Smooth muscle cell (in vitro differentiated cells): ENCODE measurements at regions not wholly inside any gene's neighbourhood (a gene's known extent, or its start where the extent isn't known, plus 50 kb on each side); places are given as distances from the start of the nearest gene placed in this dataset.

ENCODE experiments used
- DNase-seq: peaks from one replicate; lab custom pipeline; 2025; ENCODE audit not compliant: unreplicated experiment; lab: John Stamatoyannopoulos, UW
- H2AFZ ChIP-seq: fragments of 200-600 bp; sonication (generic); 2 replicates; pipeline ENCODE4 v1.6.0; 2016; ENCODE audit warnings: antibody characterized with exemption, low read depth, mild to moderate bottlenecking
- H3F3A ChIP-seq: fragments of 200-600 bp; sonication (generic); 2 replicates; pipeline ENCODE4 v1.6.0; 2017; ENCODE audit warnings: antibody characterized with exemption, low read depth
- H3K27ac ChIP-seq: fragments of 200-600 bp; sonication (generic); 2 replicates; pipeline ENCODE4 v1.5.1; 2016; ENCODE audit warnings: low read depth, mild to moderate bottlenecking
- H3K27me3 ChIP-seq: fragments of 200-600 bp; sonication (generic); 2 replicates; pipeline ENCODE4 v1.6.1; 2016; ENCODE audit warnings: low read depth, mild to moderate bottlenecking
- H3K36me3 ChIP-seq: fragments of 200-600 bp; sonication (generic); 2 replicates; pipeline ENCODE4 v1.5.1; 2016; ENCODE audit warnings: low read depth
- H3K4me1 ChIP-seq: fragments of 200-600 bp; sonication (generic); 2 replicates; pipeline ENCODE4 v1.5.1; 2016; ENCODE audit warnings: low read depth
- H3K4me2 ChIP-seq: fragments of 200-600 bp; sonication (generic); 2 replicates; pipeline ENCODE4 v1.6.0; 2016; ENCODE audit warnings: mild to moderate bottlenecking
- H3K4me3 ChIP-seq: fragments of 200-600 bp; sonication (generic); 2 replicates; pipeline ENCODE4 v1.5.1; 2016; ENCODE audit warnings: mild to moderate bottlenecking
- H3K79me2 ChIP-seq: fragments of 200-600 bp; sonication (generic); 2 replicates; pipeline ENCODE4 v1.6.0; 2016; ENCODE audit warnings: low read depth, mild to moderate bottlenecking
- H3K9ac ChIP-seq: fragments of 200-600 bp; sonication (generic); 2 replicates; pipeline ENCODE4 v1.6.0; 2016; ENCODE audit warnings: low read depth
- H3K9me3 ChIP-seq: fragments of 200-600 bp; sonication (generic); replicated peaks from 2 replicates; pipeline ENCODE4 v1.5.1; 2016; ENCODE audit warnings: low read depth
- H4K20me1 ChIP-seq: fragments of 200-600 bp; sonication (generic); 2 replicates; pipeline ENCODE4 v1.6.0; 2016; ENCODE audit warnings: low read depth
- WGBS: methylation state at CpG from one replicate; pipeline ENCODE4 v1.1.7; 2016; ENCODE audit warnings: low lambda C conversion rate; 5-methylcytosine and 5-hydroxymethylcytosine counted together
- TF ChIP-seq, protein P1 (sequence below): fragments of 200-600 bp; sonication (generic); IDR thresholded peaks from 2 replicates; pipeline ENCODE4 v1.5.1; 2017; ENCODE audit warnings: borderline replicate concordance, mild to moderate bottlenecking, antibody characterized with exemption; ENCODE audit not compliant: insufficient read depth, poor library complexity, severe bottlenecking

DNA sequence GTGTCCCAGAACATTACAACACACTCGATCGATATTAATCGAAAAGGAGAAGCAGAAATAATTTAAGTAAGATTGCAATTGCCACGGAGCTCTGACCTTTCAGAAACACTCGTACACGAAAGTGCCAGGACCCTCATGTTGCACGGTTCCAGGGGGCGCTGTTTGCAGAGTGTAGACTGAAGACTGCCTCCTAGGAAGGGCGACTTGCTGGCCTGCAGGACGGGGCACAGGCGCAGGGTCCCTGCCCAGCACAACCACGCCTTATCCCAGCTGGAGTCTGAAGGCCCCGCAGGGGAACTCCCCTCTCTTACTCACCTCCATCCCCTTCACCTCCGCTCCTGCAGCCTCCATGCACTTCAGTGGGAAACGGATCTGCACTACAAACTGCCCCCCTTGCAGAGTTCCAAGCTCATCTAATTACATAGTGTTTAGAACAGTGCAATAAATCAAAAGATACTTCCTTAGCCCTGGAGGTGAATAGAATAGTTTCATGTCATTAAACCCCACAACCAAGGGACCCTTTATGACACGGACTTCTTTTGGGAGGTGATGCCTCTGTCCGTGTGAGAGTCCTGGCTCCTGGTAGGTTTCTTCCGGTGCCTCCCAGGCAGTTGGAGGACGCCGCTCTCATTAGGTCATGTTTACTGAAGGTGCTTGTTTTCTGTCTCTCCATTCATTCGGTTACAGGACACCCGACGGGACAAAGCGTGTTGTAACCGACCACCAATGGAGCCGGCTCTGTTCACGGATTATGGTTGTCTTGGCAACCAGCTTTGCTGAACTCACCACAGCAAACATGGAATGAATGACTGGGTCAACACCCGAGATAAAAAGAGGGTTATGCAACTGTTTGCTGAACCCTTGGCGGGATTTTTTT lies 262.2 kb downstream of the BAMBI start:
- H2AFZ ChIP-seq = no peak overlapping the region

DNA sequence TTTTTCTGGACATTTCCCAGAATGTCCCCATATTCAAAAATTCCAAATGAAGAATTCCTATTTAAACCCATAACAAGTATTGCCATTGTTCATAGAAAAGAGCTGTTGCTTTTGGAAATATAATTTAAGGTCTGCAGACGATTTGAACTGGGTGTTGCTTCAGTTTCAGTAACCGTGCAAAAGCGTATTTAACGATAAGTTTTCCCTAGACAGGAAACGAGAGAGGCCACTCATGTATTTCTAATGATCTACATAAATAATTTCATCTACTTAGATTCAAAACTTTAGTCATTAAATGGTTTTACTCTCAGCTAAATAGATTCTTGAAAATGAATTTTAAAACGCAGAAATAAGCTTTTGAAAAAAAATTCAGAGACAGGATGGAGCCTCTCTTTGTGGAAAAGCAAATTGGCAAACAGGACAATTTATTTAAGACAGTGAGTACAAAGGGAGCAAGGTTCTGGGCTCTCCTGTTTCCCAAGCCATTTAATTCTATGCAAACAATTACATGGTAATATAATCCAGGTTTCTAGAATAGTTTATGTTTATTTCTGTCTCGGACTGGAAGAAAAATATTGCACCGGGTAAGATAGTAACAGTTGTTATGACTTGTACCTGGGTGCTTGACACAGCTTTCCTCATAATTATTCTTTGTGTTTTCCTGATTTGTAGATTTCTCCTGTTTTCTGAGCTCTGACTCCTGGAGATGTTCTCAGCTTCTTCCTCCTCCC lies 263.0 kb downstream of the BAMBI start:
- Histone ChIP-seq H3K79me2 (no peaks in the 10 kb centered on the region), H3K27ac (peak overlapping the region; percentile 76), H3F3A (no peaks in the 10 kb centered on the region), H3K4me2 (peak overlapping the region; percentile 62), H2AFZ (peak overlapping the region; percentile 37), H3K4me1 (peaks cover 12% of the 10 kb centered on the region), H4K20me1 (no peaks in the 10 kb centered on the region), H3K4me3 (peak overlapping the region; percentile 29), H3K27me3 (no peaks in the 10 kb centered on the region), H3K9me3 (no peaks in the 10 kb centered on the region), H3K9ac (peak overlapping the region; percentile 59), H3K36me3 (no peaks in the 10 kb centered on the region)
- TF ChIP-seq, protein P1, sequence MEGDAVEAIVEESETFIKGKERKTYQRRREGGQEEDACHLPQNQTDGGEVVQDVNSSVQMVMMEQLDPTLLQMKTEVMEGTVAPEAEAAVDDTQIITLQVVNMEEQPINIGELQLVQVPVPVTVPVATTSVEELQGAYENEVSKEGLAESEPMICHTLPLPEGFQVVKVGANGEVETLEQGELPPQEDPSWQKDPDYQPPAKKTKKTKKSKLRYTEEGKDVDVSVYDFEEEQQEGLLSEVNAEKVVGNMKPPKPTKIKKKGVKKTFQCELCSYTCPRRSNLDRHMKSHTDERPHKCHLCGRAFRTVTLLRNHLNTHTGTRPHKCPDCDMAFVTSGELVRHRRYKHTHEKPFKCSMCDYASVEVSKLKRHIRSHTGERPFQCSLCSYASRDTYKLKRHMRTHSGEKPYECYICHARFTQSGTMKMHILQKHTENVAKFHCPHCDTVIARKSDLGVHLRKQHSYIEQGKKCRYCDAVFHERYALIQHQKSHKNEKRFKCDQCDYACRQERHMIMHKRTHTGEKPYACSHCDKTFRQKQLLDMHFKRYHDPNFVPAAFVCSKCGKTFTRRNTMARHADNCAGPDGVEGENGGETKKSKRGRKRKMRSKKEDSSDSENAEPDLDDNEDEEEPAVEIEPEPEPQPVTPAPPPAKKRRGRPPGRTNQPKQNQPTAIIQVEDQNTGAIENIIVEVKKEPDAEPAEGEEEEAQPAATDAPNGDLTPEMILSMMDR = no peak
- no peak for DNase-seq
- 42% methylated on average over 8 of the region's 8 CpGs for WGBS

More for the DNA sequence above, 262.2 kb downstream of the BAMBI start:
- Histone ChIP-seq H3K4me1 (peaks cover 12% of the 10 kb centered on the region), H3F3A (no peaks in the 10 kb centered on the region), H3K27ac (peak overlapping the region; percentile 76), H3K9ac (peak overlapping the region; percentile 57), H3K27me3 (no peaks in the 10 kb centered on the region), H3K36me3 (no peaks in the 10 kb centered on the region), H3K4me3 (peak overlapping the region; percentile 29), H3K4me2 (peak overlapping the region; percentile 62), H4K20me1 (no peaks in the 10 kb centered on the region), H3K79me2 (no peaks in the 10 kb centered on the region), H3K9me3 (no peaks in the 10 kb centered on the region)
- DNase-seq = peak; percentile 25
- TF ChIP-seq, protein P1 = peak; percentile 58
- WGBS = 14% methylated on average over 29 of the region's 29 CpGs

GRCh38 chr10:28942012-28942411 lies 264.7 kb downstream of the BAMBI start:
- Histone ChIP-seq H3K9me3 (no peaks in the 10 kb centered on the region), H3F3A (peaks cover 3% of the 10 kb centered on the region), H3K9ac (no peak overlapping the region), H3K4me2 (no peak overlapping the region), H3K36me3 (no peaks in the 10 kb centered on the region), H2AFZ (no peak overlapping the region), H3K27ac (no peak overlapping the region), H3K27me3 (no peaks in the 10 kb centered on the region), H3K4me1 (peaks cover 12% of the 10 kb centered on the region), H3K79me2 (no peaks in the 10 kb centered on the region), H4K20me1 (no peaks in the 10 kb centered on the region), H3K4me3 (no peak overlapping the region)
- TF ChIP-seq, protein P1 = no peak
- WGBS = 100% methylated on average over 1 of the region's 1 CpG
- no peak for DNase-seq
